T-helper 17 cell (primary cell): ENCODE measurements at regions not wholly inside any gene's neighbourhood (a gene's known extent, or its start where the extent isn't known, plus 50 kb on each side); places are given as distances from the start of the nearest gene placed in this dataset.

ENCODE experiments used
- ATAC-seq: fragments of 150-1000 bp; cut with Tn5 transposase; 2 replicates; pipeline ENCODE4 v1.10.0; 2021; ENCODE audit warnings: mild to moderate bottlenecking, moderate library complexity
- DNase-seq, 3 donors: peaks; one replicate each; pipeline versions ENCODE4 v3.0.0 to v3.0.0-alpha.2; 2020 to 2021
- H3K9me3 ChIP-seq: one replicate; pipeline ENCODE4 v1.7.0; 2013; ENCODE audit warnings: low read length, mild to moderate bottlenecking; ENCODE audit not compliant: control insufficient read depth, poor library complexity, severe bottlenecking
- H3K27ac Mint-ChIP-seq: one replicate; pipeline ENCODE4 v1.8.0; 2022; ENCODE audit warnings: mild to moderate bottlenecking, moderate library complexity, mixed read lengths
- H3K27me3 Mint-ChIP-seq: one replicate; pipeline ENCODE4 v1.8.0; 2022; ENCODE audit warnings: mixed read lengths
- H3K36me3 Mint-ChIP-seq: one replicate; pipeline ENCODE4 v1.8.0; 2022; ENCODE audit warnings: low read depth, mixed read lengths
- H3K4me1 Mint-ChIP-seq: one replicate; pipeline ENCODE4 v1.8.0; 2022; ENCODE audit warnings: mild to moderate bottlenecking, mixed read lengths
- H3K4me3 Mint-ChIP-seq: one replicate; pipeline ENCODE4 v1.8.0; 2022; ENCODE audit warnings: mild to moderate bottlenecking, moderate library complexity, mixed read lengths

GRCh38 chr4:96263291-96263690, 423.4 kb downstream of the PDHA2 start:
- no peaks in the 10 kb centered on the region for H3K9me3 ChIP-seq
- H3K4me1 Mint-ChIP-seq = no peaks in the 10 kb centered on the region
- no peak overlapping the region for H3K4me3 Mint-ChIP-seq
- no peak for DNase-seq
- no peak overlapping the region for H3K27ac Mint-ChIP-seq
- H3K36me3 Mint-ChIP-seq = no peaks in the 10 kb centered on the region
- H3K27me3 Mint-ChIP-seq = no peaks in the 10 kb centered on the region
- no peak for ATAC-seq

- H3K36me3 Mint-ChIP-seq = no peaks in the 10 kb centered on the region
- no peaks in the 10 kb centered on the region for H3K9me3 ChIP-seq
- ATAC-seq (no peak), DNase-seq (no peak)
- H3K4me3 Mint-ChIP-seq = no peak overlapping the region
- no peak overlapping the region for H3K27ac Mint-ChIP-seq
- H3K4me1 Mint-ChIP-seq = no peaks in the 10 kb centered on the region
- no peaks in the 10 kb centered on the region for H3K27me3 Mint-ChIP-seq
Observed at GRCh38 chr4:96264941-96265463, 425.1 kb downstream of the PDHA2 start.

- no peak overlapping the region for H3K27ac Mint-ChIP-seq
- no peaks in the 10 kb centered on the region for H3K27me3 Mint-ChIP-seq
- no peaks in the 10 kb centered on the region for H3K9me3 ChIP-seq
- ATAC-seq (no peak), DNase-seq (no peak)
- no peaks in the 10 kb centered on the region for H3K4me1 Mint-ChIP-seq
- H3K4me3 Mint-ChIP-seq = no peak overlapping the region
- no peaks in the 10 kb centered on the region for H3K36me3 Mint-ChIP-seq
Observed at GRCh38 chr4:96293806-96294205, 453.9 kb downstream of the PDHA2 start.

- DNase-seq (no peak), ATAC-seq (no peak)
- Mint-ChIP-seq H3K36me3 (no peaks in the 10 kb centered on the region), H3K4me1 (no peaks in the 10 kb centered on the region), H3K27me3 (no peaks in the 10 kb centered on the region), H3K27ac (no peak overlapping the region), H3K4me3 (no peak overlapping the region)
- no peaks in the 10 kb centered on the region for H3K9me3 ChIP-seq
Observed at GRCh38 chr4:96295143-96295741, 455.3 kb downstream of the PDHA2 start.

- Mint-ChIP-seq H3K4me3 (no peak overlapping the region), H3K27ac (no peak overlapping the region), H3K36me3 (no peaks in the 10 kb centered on the region), H3K27me3 (no peaks in the 10 kb centered on the region), H3K4me1 (no peaks in the 10 kb centered on the region)
- no peak for DNase-seq
- ATAC-seq = no peak
- H3K9me3 ChIP-seq = no peaks in the 10 kb centered on the region
Observed at GRCh38 chr4:96301715-96302114, 461.8 kb downstream of the PDHA2 start.

- Mint-ChIP-seq H3K4me1 (no peaks in the 10 kb centered on the region), H3K4me3 (no peak overlapping the region), H3K36me3 (no peaks in the 10 kb centered on the region), H3K27ac (no peak overlapping the region), H3K27me3 (no peaks in the 10 kb centered on the region)
- H3K9me3 ChIP-seq = no peaks in the 10 kb centered on the region
- DNase-seq = no peak
- no peak for ATAC-seq
Observed at GRCh38 chr4:96305030-96305429, 465.1 kb downstream of the PDHA2 start.

GRCh38 chr4:96312046-96312685, 472.3 kb downstream of the PDHA2 start:
- no peaks in the 10 kb centered on the region for H3K4me1 Mint-ChIP-seq
- no peak overlapping the region for H3K27ac Mint-ChIP-seq
- H3K27me3 Mint-ChIP-seq = no peaks in the 10 kb centered on the region
- H3K4me3 Mint-ChIP-seq = no peak overlapping the region
- peaks cover 2% of the 10 kb centered on the region for H3K9me3 ChIP-seq
- no peak for DNase-seq
- ATAC-seq = no peak
- no peaks in the 10 kb centered on the region for H3K36me3 Mint-ChIP-seq

GRCh38 chr4:96315815-96316214, 475.9 kb downstream of the PDHA2 start:
- Mint-ChIP-seq H3K27ac (no peak overlapping the region), H3K27me3 (no peaks in the 10 kb centered on the region), H3K36me3 (no peaks in the 10 kb centered on the region), H3K4me3 (no peak overlapping the region), H3K4me1 (no peaks in the 10 kb centered on the region)
- ATAC-seq = no peak
- no peak for DNase-seq
- peaks cover 2% of the 10 kb centered on the region for H3K9me3 ChIP-seq

GRCh38 chr4:96316776-96317175, 476.9 kb downstream of the PDHA2 start:
- DNase-seq (no peak), ATAC-seq (no peak)
- peaks cover 2% of the 10 kb centered on the region for H3K9me3 ChIP-seq
- H3K36me3 Mint-ChIP-seq = no peaks in the 10 kb centered on the region
- no peaks in the 10 kb centered on the region for H3K27me3 Mint-ChIP-seq
- no peak overlapping the region for H3K27ac Mint-ChIP-seq
- H3K4me3 Mint-ChIP-seq = no peak overlapping the region
- no peaks in the 10 kb centered on the region for H3K4me1 Mint-ChIP-seq

- no peaks in the 10 kb centered on the region for H3K4me1 Mint-ChIP-seq
- H3K9me3 ChIP-seq = no peaks in the 10 kb centered on the region
- no peaks in the 10 kb centered on the region for H3K27me3 Mint-ChIP-seq
- no peak for DNase-seq
- ATAC-seq = no peak
- no peak overlapping the region for H3K27ac Mint-ChIP-seq
- no peak overlapping the region for H3K4me3 Mint-ChIP-seq
- no peaks in the 10 kb centered on the region for H3K36me3 Mint-ChIP-seq
Observed at GRCh38 chr4:96317891-96318290, 478.0 kb downstream of the PDHA2 start.

- no peaks in the 10 kb centered on the region for H3K9me3 ChIP-seq
- no peak for DNase-seq
- H3K27ac Mint-ChIP-seq = no peak overlapping the region
- no peak overlapping the region for H3K4me3 Mint-ChIP-seq
- ATAC-seq = no peak
- H3K27me3 Mint-ChIP-seq = no peaks in the 10 kb centered on the region
- H3K4me1 Mint-ChIP-seq = no peaks in the 10 kb centered on the region
- no peaks in the 10 kb centered on the region for H3K36me3 Mint-ChIP-seq
Observed at GRCh38 chr4:96326846-96327245, 487.0 kb downstream of the PDHA2 start.

GRCh38 chr4:96342196-96342595, 502.3 kb downstream of the PDHA2 start:
- Mint-ChIP-seq H3K4me3 (no peak overlapping the region), H3K36me3 (no peaks in the 10 kb centered on the region), H3K27ac (no peak overlapping the region), H3K4me1 (no peaks in the 10 kb centered on the region), H3K27me3 (no peaks in the 10 kb centered on the region)
- no peak for ATAC-seq
- no peaks in the 10 kb centered on the region for H3K9me3 ChIP-seq
- DNase-seq = no peak

- H3K4me1 Mint-ChIP-seq = no peaks in the 10 kb centered on the region
- H3K27ac Mint-ChIP-seq = no peak overlapping the region
- no peaks in the 10 kb centered on the region for H3K36me3 Mint-ChIP-seq
- no peak overlapping the region for H3K4me3 Mint-ChIP-seq
- no peaks in the 10 kb centered on the region for H3K9me3 ChIP-seq
- no peak for ATAC-seq
- H3K27me3 Mint-ChIP-seq = no peaks in the 10 kb centered on the region
- DNase-seq = no peak
Observed at GRCh38 chr4:96342790-96343455, 503.0 kb downstream of the PDHA2 start.

- no peaks in the 10 kb centered on the region for H3K9me3 ChIP-seq
- DNase-seq (no peak), ATAC-seq (no peak)
- no peaks in the 10 kb centered on the region for H3K36me3 Mint-ChIP-seq
- H3K4me1 Mint-ChIP-seq = no peaks in the 10 kb centered on the region
- H3K27me3 Mint-ChIP-seq = no peaks in the 10 kb centered on the region
- H3K27ac Mint-ChIP-seq = no peak overlapping the region
- no peak overlapping the region for H3K4me3 Mint-ChIP-seq
Observed at GRCh38 chr4:96343836-96344235, 503.9 kb downstream of the PDHA2 start.
